ENCODE measurements at regions not wholly inside any gene's neighbourhood (a gene's known extent, or its start where the extent isn't known, plus 50 kb on each side); places are given as distances from the start of the nearest gene placed in this dataset.

- no peak for TF ChIP-seq CTCF (IDR thresholded peaks at IDR 0.05; ENCODE audit: low read length)
- TF ChIP-seq EZH2 (IDR thresholded peaks at IDR 0.05; ENCODE audit: borderline replicate concordance, low read length), result no peak
Observed at GRCh38 chr10:117640406-117640805, 97.9 kb downstream of the EMX2 start.

All from OCI-LY1 (cell line).